ENCODE measurements at regions not wholly inside any gene's neighbourhood (a gene's known extent, or its start where the extent isn't known, plus 50 kb on each side); places are given as distances from the start of the nearest gene placed in this dataset.

DNA sequence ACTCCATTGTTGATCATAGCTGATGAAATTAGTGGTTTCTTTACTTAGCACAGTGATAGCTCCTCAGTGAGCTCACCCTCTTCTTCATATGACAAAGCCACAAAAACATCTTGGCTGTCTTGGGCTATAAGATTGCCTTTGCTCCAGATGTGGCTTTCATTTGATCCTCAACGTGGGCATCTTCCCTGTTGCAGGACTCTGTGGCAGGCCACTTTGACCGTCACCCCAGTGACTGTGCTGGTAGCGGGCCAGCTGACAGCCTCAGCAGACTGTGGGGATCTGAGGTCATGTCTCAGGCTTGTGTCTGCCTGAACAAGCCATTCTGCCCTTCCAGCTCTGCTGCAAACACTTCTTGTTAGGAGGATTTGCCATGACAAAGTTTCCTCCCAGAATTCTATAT is 422.2 kb downstream of the NR2F1-AS1 start:
- no peak for DNase-seq

GRCh38 chr5:93156566-93156965 is 424.5 kb downstream of the NR2F1-AS1 start:
- no peak for DNase-seq

DNA sequence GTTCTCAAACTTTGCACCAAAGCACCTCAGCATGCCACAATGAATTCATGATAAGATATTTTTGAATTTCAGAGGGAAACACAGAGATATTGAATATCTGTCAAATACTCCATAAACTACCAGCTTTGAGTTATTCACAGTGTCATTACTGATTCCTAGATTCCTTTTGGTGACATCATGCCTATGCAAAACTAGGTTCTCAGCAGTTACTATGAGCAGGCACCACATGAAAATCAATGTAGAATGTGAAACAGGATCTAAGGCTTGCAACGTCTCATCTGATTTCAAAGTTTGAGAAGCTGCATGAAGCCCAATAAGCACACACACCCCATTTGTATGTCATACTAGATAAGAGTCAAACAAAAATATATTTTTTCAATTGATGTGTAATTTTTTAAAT is 426.5 kb downstream of the NR2F1-AS1 start:
- DNase-seq, result no peak

- no peak for DNase-seq
These were observed 427.6 kb downstream of the NR2F1-AS1 start for GRCh38 chr5:93153461-93153860.

DNA sequence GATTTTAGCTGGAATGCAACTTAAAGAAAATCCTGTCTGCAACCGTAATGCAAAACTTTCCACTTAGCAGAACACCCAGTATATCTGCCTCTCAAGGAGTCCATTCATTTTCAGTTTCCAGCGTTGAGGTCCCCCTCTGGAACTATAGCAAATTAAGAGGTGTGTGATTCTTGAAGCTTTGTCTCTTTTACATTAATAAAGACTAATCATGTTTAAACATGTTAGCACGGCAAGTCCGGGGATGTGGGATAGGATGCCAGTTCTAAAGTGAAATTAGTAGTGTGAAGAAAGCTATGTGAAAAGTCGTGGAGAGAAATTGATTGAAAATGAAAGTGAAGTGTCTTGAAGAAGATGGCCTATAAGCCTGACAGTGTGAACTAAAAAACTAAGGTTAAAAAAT is 429.1 kb downstream of the NR2F1-AS1 start:
- DNase-seq, result no peak

- no peak for DNase-seq
These were observed 429.9 kb downstream of the NR2F1-AS1 start for GRCh38 chr5:93151121-93151520.

DNA sequence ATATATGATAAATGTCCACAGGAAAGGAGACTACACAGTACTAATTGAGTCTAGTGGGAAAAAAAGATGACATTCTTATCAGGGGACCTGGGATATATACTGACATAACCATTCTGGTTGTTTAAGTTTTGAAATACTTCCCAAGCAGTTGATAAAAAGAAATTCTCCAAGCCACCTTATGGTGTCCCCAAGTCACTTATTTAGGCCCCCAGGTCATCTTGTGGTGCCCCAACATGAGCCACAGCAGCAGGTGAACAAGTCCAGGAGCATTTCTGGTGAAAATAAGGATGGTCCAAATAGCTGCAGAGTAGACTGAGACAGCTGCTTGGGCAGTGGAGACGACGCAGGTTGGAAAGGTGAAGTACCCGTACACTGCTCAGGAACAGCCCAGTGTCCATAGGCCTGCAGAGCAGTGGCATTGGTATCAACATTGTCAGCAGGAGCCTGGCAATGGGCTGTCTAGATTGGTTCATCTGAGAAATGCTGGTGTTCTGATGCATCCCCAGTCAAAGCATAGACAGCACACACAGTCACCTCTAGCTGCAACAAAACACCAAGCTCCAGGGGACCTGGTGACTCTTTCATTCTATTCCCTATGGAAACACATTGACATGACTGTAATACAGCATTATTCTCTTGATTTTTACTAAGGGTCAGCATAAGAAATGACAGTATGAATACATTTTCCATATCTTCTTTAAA is 430.6 kb downstream of the NR2F1-AS1 start:
- no peak for DNase-seq

DNA sequence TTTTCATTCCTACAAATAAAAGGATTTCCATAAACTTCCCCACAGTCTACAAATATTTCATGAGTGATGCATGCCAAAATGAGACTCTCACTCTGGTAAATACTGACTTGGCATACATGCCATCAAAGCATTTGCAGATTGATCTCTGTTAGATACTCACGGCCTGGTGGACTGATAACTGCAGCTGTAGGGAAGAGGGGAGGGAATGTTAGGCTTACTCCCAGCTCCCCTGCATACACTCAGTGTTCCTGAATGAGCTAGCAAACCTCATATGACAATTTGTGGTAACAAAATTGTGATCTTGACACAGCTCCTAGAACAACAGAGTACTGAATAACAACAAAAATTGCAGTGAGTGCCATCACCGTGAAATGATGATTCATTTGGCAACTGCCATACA is 435.3 kb downstream of the NR2F1-AS1 start:
- no peak for DNase-seq

GRCh38 chr5:93145019-93145418 is 436.0 kb downstream of the NR2F1-AS1 start:
- DNase-seq, result no peak

DNA sequence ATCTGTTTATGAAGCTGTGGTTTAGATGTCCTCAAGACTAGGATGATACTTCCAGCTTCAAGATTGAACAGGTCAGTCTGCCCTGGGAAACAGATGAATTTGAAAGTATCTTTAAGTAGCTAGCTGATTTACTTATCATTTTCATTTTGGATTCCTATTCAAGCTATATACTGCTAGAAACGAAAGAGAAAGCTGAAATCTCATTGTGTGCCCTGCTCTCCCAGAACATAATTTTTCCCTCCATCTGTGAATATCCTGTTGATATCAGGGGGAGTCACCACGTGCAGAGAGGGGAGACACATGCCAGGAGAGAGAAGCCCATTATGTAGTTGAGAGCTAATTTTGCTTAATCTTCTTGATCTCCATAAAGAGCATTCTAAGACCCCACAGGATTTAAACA is 439.1 kb downstream of the NR2F1-AS1 start:
- no peak for DNase-seq

- no peak for DNase-seq
These were observed 450.2 kb downstream of the NR2F1-AS1 start for GRCh38 chr5:93130624-93131490.

DNA sequence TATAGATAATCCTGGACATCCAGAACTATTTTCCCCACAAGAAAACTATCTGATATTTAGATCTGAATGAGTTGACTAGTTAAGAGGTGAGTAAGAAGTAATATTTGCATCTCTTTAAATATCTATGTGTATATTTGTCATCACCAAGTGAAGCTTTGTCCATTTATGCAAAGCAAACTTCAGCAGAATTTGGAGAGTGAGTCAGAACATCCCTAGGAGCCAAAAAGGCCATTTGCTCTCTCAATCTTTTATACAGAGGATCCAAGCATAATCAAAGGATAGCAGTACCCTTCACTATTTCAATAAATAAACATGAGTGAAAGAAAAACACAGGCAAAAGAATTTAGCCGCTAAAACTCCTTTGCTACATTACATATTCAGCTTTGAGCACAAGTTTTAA is 454.4 kb downstream of the NR2F1-AS1 start:
- DNase-seq, result no peak

- DNase-seq, result no peak
These were observed 457.9 kb downstream of the NR2F1-AS1 start for GRCh38 chr5:93123127-93123526.

- no peak for DNase-seq
These were observed 458.6 kb downstream of the NR2F1-AS1 start for GRCh38 chr5:93122446-93122845.

DNA sequence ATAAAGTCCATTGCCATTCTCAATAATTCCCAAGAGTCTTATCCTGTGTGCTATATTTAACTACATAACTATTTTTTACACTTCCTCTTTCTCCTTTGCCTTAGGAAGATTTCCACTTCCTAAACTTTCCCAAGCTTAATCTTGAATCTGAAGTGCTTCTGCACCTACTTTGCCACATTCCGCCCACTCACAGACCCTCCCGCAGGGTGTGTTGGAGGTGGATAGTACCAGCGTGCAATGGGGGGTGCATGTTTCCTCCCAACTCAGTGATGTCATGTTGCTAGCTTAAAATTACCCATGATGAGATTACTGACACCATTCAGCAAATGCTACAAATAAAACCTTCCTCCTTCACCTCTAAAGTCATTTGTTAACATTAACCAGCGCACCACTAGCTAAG is 460.2 kb downstream of the NR2F1-AS1 start:
- no peak for DNase-seq

DNA sequence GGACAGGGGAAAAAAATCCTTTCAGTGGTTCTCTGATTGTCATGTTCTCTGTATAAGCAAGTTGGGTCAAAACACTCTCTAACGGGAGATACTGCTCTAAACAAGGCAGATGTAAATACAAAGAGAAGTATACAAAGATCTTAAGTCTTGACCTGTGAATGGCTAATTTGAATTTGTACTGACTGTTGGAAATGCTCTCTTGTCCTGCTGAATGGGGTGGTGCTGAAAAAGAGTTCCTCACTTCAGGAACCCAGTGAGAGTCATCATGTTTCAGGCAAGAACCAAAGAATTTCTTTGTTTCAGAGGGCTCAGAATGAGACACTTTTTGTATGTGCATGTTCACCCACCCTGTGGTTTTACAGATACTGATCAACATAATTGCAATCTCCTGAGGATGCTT is 461.0 kb downstream of the NR2F1-AS1 start:
- DNase-seq, result no peak

DNA sequence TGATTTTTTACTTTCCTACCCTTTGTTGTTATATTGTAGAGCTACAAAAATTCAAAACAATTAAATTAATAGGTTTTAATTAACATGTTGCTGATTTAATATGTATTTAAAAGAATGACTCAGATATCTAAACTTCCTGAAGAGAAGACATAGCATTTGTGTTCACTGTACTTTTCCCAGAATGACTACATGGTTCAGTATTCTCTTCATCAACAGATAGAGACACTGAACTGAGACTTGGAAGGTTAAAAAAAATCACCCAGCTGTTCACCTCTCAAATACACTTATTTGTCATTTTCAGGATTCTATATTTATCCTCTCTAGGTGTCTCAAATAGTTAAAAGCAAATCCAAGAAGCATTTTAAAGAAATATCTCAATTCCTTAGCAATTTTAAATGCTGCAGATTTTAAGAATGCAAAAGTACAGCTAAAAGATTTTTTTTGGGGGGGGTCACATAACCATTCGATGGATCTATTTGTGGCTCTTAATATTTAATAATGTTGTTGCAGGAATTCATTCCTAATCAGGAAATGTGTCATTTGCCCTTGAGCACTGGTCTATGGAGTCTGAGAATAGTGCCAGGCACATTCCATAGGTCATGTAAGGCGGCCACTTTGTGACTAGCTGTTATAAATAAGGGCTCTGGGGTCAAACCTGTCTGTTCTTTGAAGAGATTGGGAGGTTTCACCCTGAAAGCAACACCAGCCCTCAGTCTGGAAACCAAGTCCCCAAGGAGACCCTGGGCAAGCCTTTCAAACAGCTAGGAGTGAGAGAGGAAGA is 463.1 kb downstream of the NR2F1-AS1 start:
- DNase-seq, result no peak

DNA sequence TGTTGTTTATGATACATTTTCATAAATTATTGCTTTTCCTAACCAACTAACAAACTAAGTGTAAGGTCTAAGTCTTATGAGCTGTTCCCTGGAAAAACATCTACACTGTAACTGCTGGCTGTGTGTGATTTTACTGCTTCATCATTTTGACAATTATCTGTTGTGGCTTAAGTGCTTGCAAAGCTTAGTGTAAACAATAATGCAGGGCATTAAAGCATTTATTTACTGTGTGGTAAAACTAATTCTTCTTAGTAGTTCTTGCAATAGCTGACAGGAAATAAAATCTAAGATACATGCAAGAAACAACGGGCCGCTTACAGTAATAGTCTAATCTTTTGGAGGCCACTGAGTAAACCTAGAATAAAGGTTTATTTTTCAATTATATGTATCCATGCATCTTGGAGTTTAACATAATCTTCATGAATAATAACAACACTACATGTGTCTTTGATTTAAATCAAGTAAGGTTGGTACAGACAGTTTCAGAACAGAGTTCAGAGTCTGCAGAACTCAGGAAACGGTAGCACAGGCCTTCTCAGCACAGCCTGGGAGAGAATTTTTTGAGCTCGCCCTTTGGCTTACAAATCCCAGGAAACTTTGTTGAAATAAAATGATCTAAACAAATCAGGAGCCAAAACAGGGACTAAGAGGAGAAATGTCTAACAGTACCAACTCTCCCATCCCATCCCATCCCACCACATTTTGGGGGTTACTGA is 473.1 kb downstream of the NR2F1-AS1 start:
- DNase-seq, result no peak

DNA sequence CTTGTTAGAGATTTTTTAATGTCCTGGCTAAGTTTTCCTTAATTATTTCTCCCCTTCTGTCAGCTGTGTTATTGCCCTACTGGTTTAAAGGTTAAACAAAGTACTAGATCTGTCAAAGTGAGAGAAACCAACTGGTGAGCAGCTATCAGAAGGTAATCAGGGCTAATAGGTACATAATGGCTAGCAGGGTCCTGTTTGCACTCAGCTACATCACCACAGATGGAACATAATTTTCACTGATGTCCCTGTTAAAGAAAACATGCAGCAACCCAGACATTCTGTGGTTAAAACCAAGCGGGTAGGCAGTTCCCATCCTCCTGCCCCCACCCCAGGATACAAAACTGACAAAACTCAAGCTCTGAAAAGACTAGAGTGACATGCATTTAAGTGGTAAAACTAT is 473.9 kb downstream of the NR2F1-AS1 start:
- DNase-seq, result no peak

GRCh38 chr5:93101661-93102060 is 479.4 kb downstream of the NR2F1-AS1 start:
- no peak for DNase-seq

DNA sequence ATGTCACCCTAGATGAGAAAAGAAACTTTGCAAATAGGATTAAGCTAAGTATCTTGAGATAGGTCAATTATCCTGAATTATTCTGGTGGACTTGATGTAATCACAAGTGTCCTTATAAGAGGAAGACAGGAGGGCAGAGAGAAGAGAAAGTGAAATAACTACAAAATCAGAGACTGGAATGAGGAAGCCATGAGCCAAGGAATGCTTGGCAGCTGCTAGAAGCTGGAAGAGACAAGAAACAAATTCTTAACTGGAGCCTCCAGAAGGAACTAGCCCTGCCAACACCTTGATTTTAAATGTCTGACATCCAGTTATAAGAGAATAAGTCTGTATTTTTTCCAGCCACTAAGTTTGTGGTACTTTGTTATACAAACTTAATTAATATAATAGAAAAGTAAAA is 480.0 kb downstream of the NR2F1-AS1 start:
- DNase-seq, result no peak

- DNase-seq, result no peak
These were observed 480.6 kb downstream of the NR2F1-AS1 start for GRCh38 chr5:93100428-93100827.

DNA sequence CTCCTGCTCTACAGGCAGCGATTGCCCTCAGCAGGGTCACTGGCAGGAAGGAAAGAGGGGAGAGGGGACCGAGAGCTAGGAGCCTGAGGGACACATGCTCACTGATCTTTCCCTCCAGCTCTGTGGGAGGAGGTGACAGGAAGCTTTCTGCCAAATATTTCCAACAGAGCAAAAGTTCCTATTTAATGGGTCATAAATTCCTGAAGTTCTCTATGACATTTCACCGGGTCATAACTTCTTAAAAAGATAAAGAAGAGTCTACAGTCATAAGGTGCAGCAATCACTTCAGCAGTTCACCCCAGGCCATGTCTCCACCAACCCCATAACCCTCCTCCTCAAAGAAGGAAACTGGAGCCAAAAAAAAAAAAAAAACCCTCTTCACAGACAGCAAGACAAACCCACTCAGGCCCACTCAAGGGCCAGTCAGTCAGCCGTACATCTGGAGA is 481.1 kb downstream of the NR2F1-AS1 start:
- DNase-seq, result no peak

Data from activated CD8-positive, alpha-beta memory T cell treated with anti-CD3 and anti-CD28 coated beads, Interleukin-2, amount 50 U/mL, for 4 hours (primary cell).